ENCODE measurements at regions not wholly inside any gene's neighbourhood (a gene's known extent, or its start where the extent isn't known, plus 50 kb on each side); places are given as distances from the start of the nearest gene placed in this dataset.

- Histone ChIP-seq H2BK15ac (ENCODE audit: low read depth, low read length) (no peak overlapping the region), H4K8ac (ENCODE audit: low read depth in 2 of 2, low read length in 2 of 2) (no peak overlapping the region), H2BK120ac (ENCODE audit: low read depth, low read length) (peak overlapping the region; percentile 36; the same call in 1 of the 2 replicates), H3K4ac (ENCODE audit: low read depth, low read length) (no peak overlapping the region), H4K20me1 (ENCODE audit: insufficient read depth, low read length) (no peaks in the 10 kb centered on the region), H3K18ac (ENCODE audit: low read depth, low read length) (no peak overlapping the region), H3K14ac (replicated peaks; ENCODE audit: low read depth, low read length) (0 out of 2 replicates have a peak overlapping the region, but pooled peaks have one; percentile 19), H3K4me3 (ENCODE audit: insufficient read depth, low read depth, low read length) (no peak overlapping the region), H3K36me3 (ENCODE audit: control insufficient read depth, insufficient read depth, low read length) (no peaks in the 10 kb centered on the region), H2BK20ac (ENCODE audit: low read depth, low read length) (peak overlapping the region; percentile 36; the same call in 1 of the 2 replicates), H3K4me2 (ENCODE audit: low read depth, low read length) (no peak overlapping the region), H4K5ac (ENCODE audit: low read depth, low read length) (no peak overlapping the region), H3K4me1 (ENCODE audit: control insufficient read depth, insufficient read depth, low read length) (peaks cover 13% of the 10 kb centered on the region), H3K56ac (ENCODE audit: extremely low read depth, insufficient read depth, low read length) (no peak overlapping the region), H3K9me1 (ENCODE audit: insufficient read depth, low read length) (no peaks in the 10 kb centered on the region; the same call in 1 of the 2 replicates), H3K27me3 (ENCODE audit: control insufficient read depth, insufficient read depth, low read length) (no peaks in the 10 kb centered on the region), H4K91ac (ENCODE audit: insufficient read depth, low read depth, low read length) (no peak overlapping the region; the same call in 1 of the 2 replicates), H2AK5ac (ENCODE audit: low read depth, low read length) (peak overlapping the region; percentile 63; the same call in 1 of the 2 replicates), H3K79me1 (ENCODE audit: low read depth in 1 of 2, low read length in 2 of 2) (no peaks in the 10 kb centered on the region), H2AK9ac (replicated peaks; ENCODE audit: low read depth, low read length, poor library complexity) (no peak overlapping the region), H2BK5ac (ENCODE audit: low read depth, low read length, poor library complexity, severe bottlenecking) (no peak overlapping the region), H3K9ac (ENCODE audit: low read depth, low read length) (no peak overlapping the region), H3K9me3 (ENCODE audit: control insufficient read depth, insufficient read depth, low read length) (no peaks in the 10 kb centered on the region), H2AFZ (replicated peaks; ENCODE audit: low read length, poor library complexity) (no peak overlapping the region), H3K23ac (ENCODE audit: low read depth, low read length) (no peak overlapping the region), H3K27ac (ENCODE audit: insufficient read depth, low read length) (no peak overlapping the region)
- POLR2A ChIA-PET (ENCODE audit: unreplicated experiment) = no interaction called here
- no CpG with 5 or more reads among the region's 1 CpG for WGBS, 2 experiments (ENCODE audit: extremely low coverage in 2 of 2, insufficient read length in 1 of 2)
- no peak for DNase-seq
- CTCF ChIA-PET = no interaction called here
- TF ChIP-seq CHD1 (IDR thresholded peaks at IDR 0.05; ENCODE audit: low read depth, low read length) (no peak), POLR2A (IDR thresholded peaks at IDR 0.05; ENCODE audit: low read depth, low read length) (no peak), SMC3 (IDR thresholded peaks at IDR 0.05; ENCODE audit: low read depth, low read length) (no peak), USF2 (IDR thresholded peaks at IDR 0.05; ENCODE audit: low read depth, low read length) (no peak), RAD21 (IDR thresholded peaks at IDR 0.05; ENCODE audit: low read length) (no peak), BHLHE40 (IDR thresholded peaks at IDR 0.05; ENCODE audit: low read depth, low read length) (no peak), ELK1 (IDR thresholded peaks at IDR 0.05; ENCODE audit: borderline replicate concordance, low read depth, low read length) (no peak), MAZ (IDR thresholded peaks at IDR 0.05; ENCODE audit: borderline replicate concordance, low read depth, low read length) (no peak), MAFK (IDR thresholded peaks at IDR 0.05; ENCODE audit: low read depth, low read length) (no peak), MXI1 (IDR thresholded peaks at IDR 0.05; ENCODE audit: borderline replicate concordance, low read depth, low read length) (no peak), NFE2L2 (IDR thresholded peaks at IDR 0.05; ENCODE audit: low read depth, low read length) (no peak), CEBPB (IDR thresholded peaks at IDR 0.05; ENCODE audit: low read depth, low read length) (no peak)
- no TSS peak for BruUV-seq (replicated peaks)
- intact Hi-C loops (cut with micrococcal nuclease) (no loop called here), dilution Hi-C loops (cut with HindIII; ENCODE audit: low sequenced_read_pairs, unreplicated experiment) (no loop called here), in situ Hi-C loops (cut with MboI; ENCODE audit: low sequenced_read_pairs) (no loop called here)
- no peak for ATAC-seq (ENCODE audit: low read depth)
These were observed 104.6 kb upstream of the TNFAIP3 start for GRCh38 chr6:137762168-137763090.
